H1 (cell line): ENCODE measurements at regions not wholly inside any gene's neighbourhood (a gene's known extent, or its start where the extent isn't known, plus 50 kb on each side); places are given as distances from the start of the nearest gene placed in this dataset.

Source experiments
- CTCF ChIA-PET: fragments of 300-600 bp; sonication (Branson Sonifier 250); formaldehyde crosslinking; loops from one replicate; lab custom pipeline; 2021; ENCODE audit not compliant: partially characterized antibody; lab: Charles Lee
- POLR2A ChIA-PET: fragments of 300-600 bp; sonication (Branson Sonifier 250); formaldehyde crosslinking; loops from one replicate; lab custom pipeline; 2021; ENCODE audit warnings: inconsistent platforms; ENCODE audit not compliant: partially characterized antibody; lab: Charles Lee
- DNase-seq, 2 experiments: peaks; one replicate each; pipeline versions ENCODE4 v3.0.0 to v3.0.0-alpha.2; 2010 to 2022; ENCODE audit warnings: low spot score in 2 of 2, low read depth in 1 of 2, mixed read lengths in 1 of 2
- FAIRE-seq: peaks from 2 replicates; lab custom pipeline; 2011; peaks lifted over from hg19 to GRCh38; lab: Jason Lieb, UNC
- H2AFZ ChIP-seq: 2 replicates; pipeline ENCODE4 v1.8.1; 2012; ENCODE audit warnings: low read length, inconsistent platforms
- H2AK5ac ChIP-seq: 2 replicates; pipeline ENCODE4 v1.6.1; 2013; ENCODE audit warnings: low read depth, low read length
- H2BK120ac ChIP-seq: replicated peaks from 2 replicates; pipeline ENCODE3; 2013; ENCODE audit warnings: low read depth, low read length, inconsistent platforms
- H2BK12ac ChIP-seq: 2 replicates; pipeline ENCODE4 v1.6.1; 2013; ENCODE audit warnings: low read depth, low read length
- H2BK15ac ChIP-seq: 2 replicates; pipeline ENCODE4 v1.6.1; 2013; ENCODE audit warnings: low read length
- H2BK20ac ChIP-seq: 2 replicates; pipeline ENCODE4 v1.6.1; 2013; ENCODE audit warnings: low read length
- H2BK5ac ChIP-seq: 2 replicates; pipeline ENCODE4 v1.6.1; 2013; ENCODE audit warnings: low read depth, low read length
- H3K14ac ChIP-seq: 2 replicates; pipeline ENCODE4 v1.6.1; 2013; ENCODE audit warnings: inconsistent platforms; ENCODE audit not compliant: insufficient read length
- H3K18ac ChIP-seq: 2 replicates; pipeline ENCODE4 v1.6.1; 2013; ENCODE audit warnings: low read length; ENCODE audit errors: extremely low read depth
- H3K23ac ChIP-seq: 2 replicates; pipeline ENCODE4 v1.6.1; 2013; ENCODE audit warnings: inconsistent platforms; ENCODE audit not compliant: insufficient read length
- H3K23me2 ChIP-seq: 2 replicates; pipeline ENCODE4 v1.6.1; 2013; ENCODE audit warnings: low read depth, low read length
- H3K27ac ChIP-seq: 2 replicates; pipeline ENCODE4 v1.6.1; 2011; ENCODE audit warnings: low read depth, low read length, inconsistent platforms
- H3K27me3 ChIP-seq, 4 experiments: replicated peaks in 1 of 4; 1 replicate in 1 of 4; 2 replicates in 3 of 4; pipeline versions ENCODE4 v1.6.1 to v1.8.1; 2011 to 2013; ENCODE audit warnings: low read length in 3 of 4, mild to moderate bottlenecking in 3 of 4, inconsistent platforms in 2 of 4, mixed read lengths in 2 of 4, moderate library complexity in 1 of 4; ENCODE audit not compliant: control insufficient read depth in 3 of 4, insufficient read depth in 3 of 4; ENCODE audit errors: extremely low read depth in 1 of 4
- H3K36me3 ChIP-seq, 4 experiments: 2 replicates each; pipeline versions ENCODE4 v1.6.1 to v1.8.1; 2011 to 2013; ENCODE audit warnings: mild to moderate bottlenecking in 4 of 4, low read length in 3 of 4, moderate library complexity in 2 of 4, control low read depth in 1 of 4, inconsistent platforms in 1 of 4; ENCODE audit not compliant: insufficient read depth in 4 of 4, control insufficient read depth in 2 of 4
- H3K4ac ChIP-seq: replicated peaks from 2 replicates; pipeline ENCODE3; 2013; ENCODE audit warnings: low read length, low read depth, mixed read lengths, inconsistent platforms; ENCODE audit not compliant: insufficient read length
- H3K4me1 ChIP-seq, 4 experiments: replicated peaks in 1 of 4; 1 replicate in 1 of 4; 2 replicates in 3 of 4; pipeline versions ENCODE4 v1.6.1 to v1.8.1; 2011 to 2013; ENCODE audit warnings: low read length in 3 of 4, inconsistent platforms in 2 of 4, mixed read lengths in 1 of 4; ENCODE audit not compliant: insufficient read depth in 4 of 4, control insufficient read depth in 3 of 4
- H3K4me2 ChIP-seq, 2 experiments: 2 replicates each; pipeline versions ENCODE4 v1.6.1 to v1.8.1; 2011 to 2013; ENCODE audit warnings: low read depth in 2 of 2, low read length in 2 of 2, control low read depth in 1 of 2, inconsistent platforms in 1 of 2, mild to moderate bottlenecking in 1 of 2; ENCODE audit not compliant: insufficient read depth in 1 of 2
- H3K4me3 ChIP-seq, 4 experiments: fragments of 200-600, 300-600 bp in 1 of 4; sonication (generic), shearing (Covaris generic), sonication (Bioruptor Twin) in 1 of 4; 2 replicates each; pipeline versions ENCODE4 v1.5.1 to v1.8.1; 2011 to 2016; ENCODE audit warnings: low read length in 4 of 4, low read depth in 3 of 4, control low read depth in 2 of 4, inconsistent platforms in 2 of 4, mild to moderate bottlenecking in 2 of 4, mixed read lengths in 1 of 4, moderate library complexity in 1 of 4; ENCODE audit not compliant: insufficient read depth in 2 of 4; ENCODE audit errors: extremely low read depth in 1 of 4
- H3K56ac ChIP-seq: replicated peaks from 2 replicates; pipeline ENCODE3; 2013; ENCODE audit warnings: low read depth, mild to moderate bottlenecking, mixed read lengths, low read length, inconsistent platforms; ENCODE audit not compliant: insufficient read length
- H3K79me1 ChIP-seq: 2 replicates; pipeline ENCODE4 v1.6.1; 2013; ENCODE audit warnings: low read depth, low read length, control low read depth
- H3K79me2 ChIP-seq, 2 experiments: 2 replicates each; pipeline versions ENCODE4 v1.6.1 to v1.8.1; 2012 to 2013; ENCODE audit warnings: low read length in 2 of 2, mild to moderate bottlenecking in 2 of 2, inconsistent platforms in 1 of 2; ENCODE audit not compliant: insufficient read depth in 2 of 2, control insufficient read depth in 1 of 2
- H3K9ac ChIP-seq, 4 experiments: replicated peaks in 1 of 4; 1 replicate in 1 of 4; 2 replicates in 3 of 4; pipeline versions ENCODE4 v1.6.1 to v1.8.1; 2011 to 2013; ENCODE audit warnings: low read depth in 3 of 4, low read length in 3 of 4, control low read depth in 2 of 4, mild to moderate bottlenecking in 2 of 4, moderate library complexity in 2 of 4, inconsistent platforms in 1 of 4; ENCODE audit errors: extremely low read depth in 1 of 4
- H3K9me3 ChIP-seq, 2 experiments: 2 replicates each; pipeline versions ENCODE4 v1.6.1 to v1.8.1; 2012 to 2013; ENCODE audit warnings: mild to moderate bottlenecking in 2 of 2, moderate library complexity in 2 of 2, control low read depth in 1 of 2, inconsistent platforms in 1 of 2, low read depth in 1 of 2, low read length in 1 of 2, mixed read lengths in 1 of 2; ENCODE audit not compliant: insufficient read depth in 2 of 2
- H4K20me1 ChIP-seq, 2 experiments: replicated peaks in 1 of 2; 2 replicates each; pipeline versions ENCODE3 to v1.8.1; 2011 to 2013; ENCODE audit warnings: inconsistent platforms in 2 of 2, low read length in 2 of 2, mild to moderate bottlenecking in 1 of 2; ENCODE audit not compliant: insufficient read depth in 2 of 2, control insufficient read depth in 1 of 2
- H4K5ac ChIP-seq: 2 replicates; pipeline ENCODE4 v1.6.1; 2013; ENCODE audit warnings: low read length, low read depth, mixed read lengths, inconsistent platforms; ENCODE audit not compliant: insufficient read length
- H4K8ac ChIP-seq: 2 replicates; pipeline ENCODE4 v1.8.0; 2013; ENCODE audit warnings: mild to moderate bottlenecking, moderate library complexity, low read length, inconsistent platforms; ENCODE audit not compliant: insufficient read depth; ENCODE audit errors: extremely low read depth
- H4K91ac ChIP-seq: replicated peaks from 2 replicates; pipeline ENCODE3; 2013; ENCODE audit warnings: low read length, mixed read lengths, inconsistent platforms; ENCODE audit not compliant: insufficient read length
- CEBPB ChIP-seq: IDR thresholded peaks from 2 replicates; pipeline ENCODE4 v1.6.1; 2012; ENCODE audit warnings: low read depth, low read length
- EGR1 ChIP-seq: IDR thresholded peaks from 2 replicates; pipeline ENCODE4 v1.6.1; 2011; ENCODE audit warnings: low read depth, low read length, borderline replicate concordance
- RAD21 ChIP-seq, 2 experiments: IDR thresholded peaks in 1 of 2; conservative IDR thresholded peaks in 1 of 2; 2 replicates each; pipeline ENCODE4 v1.6.1; 2011; ENCODE audit warnings: low read depth in 2 of 2, low read length in 2 of 2, improper control_type of control experiment in 1 of 2, inconsistent platforms in 1 of 2, mild to moderate bottlenecking in 1 of 2, moderate library complexity in 1 of 2
- SP1 ChIP-seq: IDR thresholded peaks from 2 replicates; pipeline ENCODE4 v1.6.1; 2011; ENCODE audit warnings: low read depth, low read length

DNA sequence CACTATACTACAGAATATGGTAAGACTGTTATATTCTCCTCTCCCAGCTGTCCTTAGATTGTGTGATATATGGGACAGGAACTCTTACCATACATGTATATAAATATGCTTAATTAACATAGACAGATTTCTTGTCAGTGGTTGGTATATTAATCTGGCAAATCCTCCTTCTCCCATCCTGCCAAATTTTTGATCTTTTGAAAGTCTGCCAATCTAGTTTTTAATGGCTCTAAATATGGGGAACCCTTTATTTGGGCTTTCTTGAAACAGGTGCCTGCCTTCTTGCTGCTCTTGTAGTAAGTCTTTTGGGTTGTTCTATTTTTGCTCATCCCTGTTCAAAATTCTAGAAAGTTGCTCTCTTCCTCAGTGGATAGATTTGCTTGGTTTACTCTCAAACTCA is 63.5 kb downstream of the SPATA31D1 start:
- Histone ChIP-seq H4K20me1 (no peaks in the 10 kb centered on the region), H2BK12ac (no peak overlapping the region), H3K36me3 (no peaks in the 10 kb centered on the region), H4K8ac (no peak overlapping the region), H3K79me1 (no peaks in the 10 kb centered on the region), H2BK15ac (no peak overlapping the region), H2AFZ (no peak overlapping the region), H3K23me2 (no peaks in the 10 kb centered on the region), H4K91ac (no peak overlapping the region), H3K4me1 (no peaks in the 10 kb centered on the region), H3K56ac (no peak overlapping the region), H3K14ac (no peak overlapping the region), H2BK120ac (no peak overlapping the region), H3K9me3 (no peaks in the 10 kb centered on the region; a peak in 1 of 4 replicates), H3K27ac (no peak overlapping the region), H3K79me2 (no peaks in the 10 kb centered on the region), H3K18ac (no peak overlapping the region), H2BK20ac (no peak overlapping the region), H3K4ac (no peak overlapping the region), H3K4me2 (no peak overlapping the region), H3K23ac (no peak overlapping the region), H3K4me3 (no peak overlapping the region), H3K27me3 (no peaks in the 10 kb centered on the region), H3K9ac (no peak overlapping the region), H2BK5ac (no peak overlapping the region), H2AK5ac (no peak overlapping the region), H4K5ac (no peak overlapping the region)
- DNase-seq (no peak), FAIRE-seq (no peak)
- ChIA-PET CTCF (interaction anchor here (0.8 kb wide), 1 partner anchor 34 kb away, joined by 3 read pairs; no protein-coding TSS in a partner anchor), POLR2A (interaction anchor here (0.7 kb wide), 1 partner anchor 202 kb away, joined by 3 read pairs; no protein-coding TSS in a partner anchor)
- TF ChIP-seq SP1 (no peak), RAD21 (IDR thresholded peaks at IDR 0.05 in 1 of 2, conservative IDR thresholded peaks at IDR 0.05 in 1 of 2; ENCODE audit: low read depth in 2 of 2, low read length in 2 of 2) (no peak), EGR1 (no peak), CEBPB (no peak)
